NCI-H2227 (cell line): ENCODE measurements at regions not wholly inside any gene's neighbourhood (a gene's known extent, or its start where the extent isn't known, plus 50 kb on each side); places are given as distances from the start of the nearest gene placed in this dataset.
"Not testable (repeated sequence)": the region's sequence is repeated elsewhere in the genome, so short reads cannot be mapped to it uniquely, and the experiment has no call there.

Source experiments
- DNase-seq: peaks from one replicate; lab custom pipeline; 2025; ENCODE audit not compliant: unreplicated experiment; lab: John Stamatoyannopoulos, UW

GRCh38 chr13:26896986-26897668 lies 136.5 kb upstream of the GPR12 start:
- DNase-seq, result no peak

GRCh38 chr13:26895808-26896466 lies 135.4 kb upstream of the GPR12 start:
- DNase-seq, result no peak

GRCh38 chr13:26895081-26895807 lies 134.7 kb upstream of the GPR12 start:
- DNase-seq, result no peak

- DNase-seq, result no peak
These were observed 128.0 kb upstream of the GPR12 start for GRCh38 chr13:26888632-26889031.

GRCh38 chr13:26887594-26887993 lies 127.0 kb upstream of the GPR12 start:
- DNase-seq, result no peak

- no peak for DNase-seq
These were observed 123.1 kb upstream of the GPR12 start for GRCh38 chr13:26883613-26884257.

- DNase-seq, result no peak
These were observed 122.1 kb upstream of the GPR12 start for GRCh38 chr13:26882731-26883130.

GRCh38 chr13:26881154-26881553 lies 120.6 kb upstream of the GPR12 start:
- DNase-seq, result no peak

GRCh38 chr13:26880735-26881134 lies 120.1 kb upstream of the GPR12 start:
- DNase-seq, result no peak

- no peak for DNase-seq
These were observed 117.9 kb upstream of the GPR12 start for GRCh38 chr13:26878438-26878837.

- DNase-seq, result peak; percentile 23
These were observed 112.8 kb upstream of the GPR12 start for GRCh38 chr13:26873386-26873698.

- peak; percentile 59 for DNase-seq
These were observed 112.2 kb upstream of the GPR12 start for GRCh38 chr13:26872525-26873385.

GRCh38 chr13:26867451-26868091 lies 107.0 kb upstream of the GPR12 start:
- no peak for DNase-seq

- DNase-seq, result no peak
These were observed 104.0 kb upstream of the GPR12 start for GRCh38 chr13:26864576-26864975.

GRCh38 chr13:26861941-26862340 lies 101.4 kb upstream of the GPR12 start:
- DNase-seq, result no peak

GRCh38 chr13:26855921-26856320 lies 95.3 kb upstream of the GPR12 start:
- DNase-seq, result peak; percentile 8

- peak; percentile 2 for DNase-seq
These were observed 94.5 kb upstream of the GPR12 start for GRCh38 chr13:26855071-26855470.

- no peak for DNase-seq
These were observed 92.7 kb upstream of the GPR12 start for GRCh38 chr13:26853323-26853722.

- DNase-seq, result peak; percentile 63
These were observed 86.7 kb upstream of the GPR12 start for GRCh38 chr13:26847281-26847680.

- not testable (repeated sequence) for DNase-seq
These were observed 84.5 kb upstream of the GPR12 start for GRCh38 chr13:26845063-26845462.
